Activated CD4-positive, alpha-beta T cell treated with anti-CD3 and anti-CD28 coated beads for 36 hours (primary cell): ENCODE measurements at regions not wholly inside any gene's neighbourhood (a gene's known extent, or its start where the extent isn't known, plus 50 kb on each side); places are given as distances from the start of the nearest gene placed in this dataset.

Experiments used
- ATAC-seq: fragments of 200-7000 bp; cut with Tn5 transposase; one replicate; pipeline ENCODE4 v1.10.0; 2021; ENCODE audit warnings: mild to moderate bottlenecking, moderate library complexity
- CTCF ChIA-PET: fragments of 350-600 bp; sonication (Branson Sonifier 250); formaldehyde crosslinking; loops from one replicate; lab custom pipeline; 2021; ENCODE audit warnings: antibody characterized with exemption; lab: Charles Lee
- POLR2A ChIA-PET: fragments of 350-600 bp; sonication (Branson Sonifier 250); formaldehyde crosslinking; loops from one replicate; lab custom pipeline; 2021; ENCODE audit warnings: antibody characterized with exemption, inconsistent platforms; lab: Charles Lee
- DNase-seq: peaks from one replicate; pipeline ENCODE4 v3.0.0-alpha.2; 2020
- H3K27ac Mint-ChIP-seq: one replicate; pipeline ENCODE4 v1.8.0; 2021; ENCODE audit warnings: mixed read lengths
- H3K27me3 Mint-ChIP-seq: one replicate; pipeline ENCODE4 v1.8.0; 2021; ENCODE audit warnings: mixed read lengths
- H3K36me3 Mint-ChIP-seq: one replicate; pipeline ENCODE4 v1.8.0; 2021; ENCODE audit warnings: low read depth, mixed read lengths
- H3K4me1 Mint-ChIP-seq: one replicate; pipeline ENCODE4 v1.8.0; 2021; ENCODE audit warnings: mixed read lengths
- H3K4me3 Mint-ChIP-seq: one replicate; pipeline ENCODE4 v1.8.0; 2021; ENCODE audit warnings: mild to moderate bottlenecking, moderate library complexity, mixed read lengths
- H3K9me3 Mint-ChIP-seq: one replicate; pipeline ENCODE4 v1.8.0; 2021; ENCODE audit warnings: low read depth, mixed read lengths
- intact Hi-C, 2 experiments: fragments of 100-400 bp; cut with DNase I in 1 of 2; cut with micrococcal nuclease in 1 of 2; formaldehyde crosslinking; loops; one replicate each; pipeline versions ENCODE4 v1.14.2 to v1.15.1; 2022 to 2024; cut with DNase I, micrococcal nuclease

GRCh38 chr6:21734204-21734603 is 140.7 kb downstream of the SOX4 start:
- Mint-ChIP-seq H3K36me3 (no peaks in the 10 kb centered on the region), H3K9me3 (no peaks in the 10 kb centered on the region), H3K4me1 (peaks cover 2% of the 10 kb centered on the region), H3K27me3 (peaks cover 6% of the 10 kb centered on the region), H3K4me3 (no peak overlapping the region), H3K27ac (no peak overlapping the region)
- POLR2A ChIA-PET = no interaction called here
- CTCF ChIA-PET = no interaction called here
- intact Hi-C loops = no loop called here
- DNase-seq (no peak), ATAC-seq (no peak)

GRCh38 chr6:21738180-21739094 is 144.9 kb downstream of the SOX4 start:
- Mint-ChIP-seq H3K36me3 (no peaks in the 10 kb centered on the region), H3K9me3 (no peaks in the 10 kb centered on the region), H3K4me3 (no peak overlapping the region), H3K4me1 (peaks cover 2% of the 10 kb centered on the region), H3K27me3 (peaks cover 8% of the 10 kb centered on the region), H3K27ac (no peak overlapping the region)
- ChIA-PET CTCF (no interaction called here), POLR2A (no interaction called here)
- DNase-seq = no peak
- intact Hi-C loops = no loop called here
- no peak for ATAC-seq

GRCh38 chr6:21739241-21739640 is 145.7 kb downstream of the SOX4 start:
- Mint-ChIP-seq H3K36me3 (no peaks in the 10 kb centered on the region), H3K27ac (no peak overlapping the region), H3K4me3 (no peak overlapping the region), H3K9me3 (no peaks in the 10 kb centered on the region), H3K4me1 (peaks cover 2% of the 10 kb centered on the region), H3K27me3 (peaks cover 8% of the 10 kb centered on the region)
- POLR2A ChIA-PET = interaction anchor here (0.6 kb wide), 1 partner anchor 1276 kb away, joined by 4 read pairs; no protein-coding TSS in a partner anchor
- no peak for ATAC-seq
- DNase-seq = no peak
- CTCF ChIA-PET = no interaction called here
- intact Hi-C loops = no loop called here

DNA sequence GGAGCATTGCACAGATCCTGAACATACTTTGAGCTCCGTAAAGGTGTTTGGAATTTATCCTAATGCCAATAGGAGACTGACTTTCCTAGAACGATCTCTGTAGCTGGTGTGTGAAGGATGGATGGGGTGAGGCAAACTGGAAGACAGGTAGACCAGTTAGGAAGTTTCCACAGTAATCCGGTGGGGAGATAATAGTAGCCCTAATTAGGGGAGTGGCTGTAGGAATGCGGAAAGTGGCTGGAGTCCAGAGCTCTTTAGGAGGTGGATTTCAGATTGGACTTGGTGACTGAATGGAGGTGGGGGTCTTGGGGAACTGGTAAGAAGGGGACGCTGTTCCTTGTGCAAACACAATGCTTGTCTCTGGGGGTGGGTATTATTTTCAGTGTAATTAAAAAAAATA is 146.3 kb downstream of the SOX4 start:
- intact Hi-C loops = no loop called here
- H3K9me3 Mint-ChIP-seq = no peaks in the 10 kb centered on the region
- POLR2A ChIA-PET = interaction anchor here (0.6 kb wide), 1 partner anchor 1276 kb away, joined by 4 read pairs; no protein-coding TSS in a partner anchor
- ATAC-seq (no peak), DNase-seq (no peak)
- peaks cover 8% of the 10 kb centered on the region for H3K27me3 Mint-ChIP-seq
- no peak overlapping the region for H3K27ac Mint-ChIP-seq
- CTCF ChIA-PET = interaction anchor here (0.6 to 1.1 kb wide), 2 partner anchors 34 to 294 kb away, joined by 3 read pairs; no protein-coding TSS in a partner anchor
- H3K4me3 Mint-ChIP-seq = no peak overlapping the region
- H3K36me3 Mint-ChIP-seq = no peaks in the 10 kb centered on the region
- peaks cover 2% of the 10 kb centered on the region for H3K4me1 Mint-ChIP-seq

DNA sequence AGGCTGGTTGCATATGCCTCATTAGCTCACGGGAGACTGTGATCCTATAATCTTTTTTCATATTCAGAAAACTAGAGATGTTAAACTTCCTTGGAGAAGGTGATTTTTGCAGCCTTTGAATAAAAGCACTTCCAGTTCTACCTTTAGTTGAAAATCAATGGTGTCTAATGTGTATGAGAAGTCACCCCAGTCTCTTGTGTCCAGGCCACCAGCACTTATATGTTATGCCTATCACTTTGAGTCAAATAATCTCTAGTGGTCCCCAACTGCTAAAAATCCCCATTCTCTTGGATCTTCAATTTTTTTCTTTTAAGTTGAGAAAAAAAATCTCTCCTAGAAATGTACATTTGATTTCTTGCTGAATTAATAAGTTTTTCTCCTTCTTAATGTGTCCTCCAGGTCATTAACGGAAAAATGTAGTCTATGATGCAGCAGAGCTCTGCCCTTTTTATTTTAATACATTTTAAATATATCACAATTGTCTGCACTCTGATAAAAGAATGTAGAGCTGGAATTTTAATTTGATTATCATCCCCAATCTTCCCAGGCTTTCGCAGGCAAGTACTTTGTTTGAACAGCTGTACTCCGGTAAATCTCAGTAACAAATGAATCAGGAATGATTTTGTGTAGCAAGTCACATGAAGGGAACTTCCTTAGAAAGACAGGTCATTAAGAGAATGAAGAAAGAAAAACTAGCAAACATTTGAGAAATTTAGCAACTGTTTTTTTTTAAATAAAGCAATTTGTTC is 147.0 kb downstream of the SOX4 start:
- ChIA-PET CTCF (interaction anchor here (0.6 to 1.2 kb wide), 4 partner anchors 15 to 497 kb away, joined by 3 to 5 read pairs (median 4); no protein-coding TSS in a partner anchor), POLR2A (no interaction called here)
- Mint-ChIP-seq H3K9me3 (no peaks in the 10 kb centered on the region), H3K27ac (no peak overlapping the region), H3K36me3 (no peaks in the 10 kb centered on the region), H3K4me1 (peaks cover 2% of the 10 kb centered on the region), H3K4me3 (no peak overlapping the region), H3K27me3 (peaks cover 8% of the 10 kb centered on the region)
- intact Hi-C loops = no loop called here
- DNase-seq = no peak
- no peak for ATAC-seq

GRCh38 chr6:21741221-21742109 is 147.9 kb downstream of the SOX4 start:
- POLR2A ChIA-PET = no interaction called here
- Mint-ChIP-seq H3K27ac (no peak overlapping the region), H3K4me3 (no peak overlapping the region), H3K9me3 (no peaks in the 10 kb centered on the region), H3K36me3 (no peaks in the 10 kb centered on the region), H3K27me3 (peaks cover 6% of the 10 kb centered on the region), H3K4me1 (peaks cover 2% of the 10 kb centered on the region)
- CTCF ChIA-PET = interaction anchor here (0.6 to 1.2 kb wide), 3 partner anchors 16 to 1220 kb away, joined by 3 to 5 read pairs (median 4); no protein-coding TSS in a partner anchor
- no peak for DNase-seq
- intact Hi-C loops = no loop called here
- no peak for ATAC-seq

GRCh38 chr6:21742238-21742660 is 148.7 kb downstream of the SOX4 start:
- no peak overlapping the region for H3K4me3 Mint-ChIP-seq
- H3K9me3 Mint-ChIP-seq = no peaks in the 10 kb centered on the region
- H3K36me3 Mint-ChIP-seq = no peaks in the 10 kb centered on the region
- CTCF ChIA-PET = no interaction called here
- H3K27me3 Mint-ChIP-seq = peaks cover 5% of the 10 kb centered on the region
- POLR2A ChIA-PET = no interaction called here
- no peak overlapping the region for H3K27ac Mint-ChIP-seq
- intact Hi-C loops = no loop called here
- DNase-seq (no peak), ATAC-seq (no peak)
- no peaks in the 10 kb centered on the region for H3K4me1 Mint-ChIP-seq

DNA sequence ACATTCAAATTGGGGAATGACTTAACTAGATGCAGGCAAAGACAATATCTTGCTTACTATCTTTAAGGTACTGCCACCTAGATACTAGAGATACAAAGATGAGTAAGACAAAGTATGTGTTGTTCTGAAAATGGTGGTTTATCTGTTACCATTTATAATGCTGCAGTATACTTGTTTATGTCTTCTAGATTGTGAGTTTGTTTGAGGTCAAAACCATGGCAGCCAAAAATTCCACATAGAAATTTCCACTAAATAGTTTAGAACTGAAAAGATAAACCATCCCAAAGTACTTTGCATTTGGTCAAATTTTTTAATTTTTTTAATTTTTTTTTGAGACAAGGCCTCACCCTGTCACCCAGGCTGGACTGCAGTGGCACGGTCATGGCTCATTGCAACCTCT is 150.8 kb downstream of the SOX4 start:
- H3K36me3 Mint-ChIP-seq = no peaks in the 10 kb centered on the region
- H3K4me3 Mint-ChIP-seq = no peak overlapping the region
- H3K4me1 Mint-ChIP-seq = no peaks in the 10 kb centered on the region
- H3K27ac Mint-ChIP-seq = no peak overlapping the region
- POLR2A ChIA-PET = no interaction called here
- H3K27me3 Mint-ChIP-seq = peaks cover 2% of the 10 kb centered on the region
- no peaks in the 10 kb centered on the region for H3K9me3 Mint-ChIP-seq
- no peak for ATAC-seq
- intact Hi-C loops = no loop called here
- CTCF ChIA-PET = no interaction called here
- no peak for DNase-seq

DNA sequence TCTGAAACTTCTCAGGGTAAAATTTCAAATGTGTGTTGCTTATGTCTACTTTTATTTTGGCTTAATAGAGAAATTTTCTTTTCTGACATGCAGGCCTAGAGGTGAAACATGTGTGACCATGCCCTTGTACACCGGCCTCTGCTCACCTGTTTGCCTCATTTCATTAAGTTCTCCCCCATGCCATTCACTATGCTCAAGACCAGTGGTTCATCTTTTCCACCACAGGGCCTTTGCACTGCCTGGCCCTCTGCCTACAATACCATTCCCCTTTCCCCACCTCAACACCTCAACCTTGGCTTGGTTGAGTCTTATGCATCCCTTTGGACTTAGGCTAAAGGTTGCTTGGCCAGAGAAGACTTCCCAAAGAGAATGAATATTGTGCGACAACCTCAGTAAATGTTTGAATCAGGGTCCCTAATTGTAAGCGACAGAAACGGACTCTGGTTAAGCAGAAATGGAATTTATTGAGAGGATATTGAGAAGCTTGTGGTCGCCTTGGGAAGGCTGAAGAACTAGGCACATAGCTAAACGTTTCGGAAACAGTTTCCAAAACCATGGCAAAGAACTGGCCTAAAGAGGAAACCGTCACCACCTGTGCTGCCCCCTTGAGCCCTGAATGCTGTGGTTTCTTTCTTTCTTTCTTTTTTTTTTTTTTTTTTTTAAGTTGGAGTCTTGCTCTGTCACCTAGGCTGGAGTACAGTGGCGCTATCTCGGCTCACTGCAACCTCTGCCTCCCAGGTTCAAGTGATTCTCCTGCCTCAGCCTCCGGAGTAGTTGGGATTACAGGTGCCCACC is 152.2 kb downstream of the SOX4 start:
- H3K36me3 Mint-ChIP-seq = no peaks in the 10 kb centered on the region
- no peaks in the 10 kb centered on the region for H3K4me1 Mint-ChIP-seq
- H3K27me3 Mint-ChIP-seq = no peaks in the 10 kb centered on the region
- no peaks in the 10 kb centered on the region for H3K9me3 Mint-ChIP-seq
- DNase-seq (no peak), ATAC-seq (no peak)
- CTCF ChIA-PET = no interaction called here
- POLR2A ChIA-PET = no interaction called here
- no peak overlapping the region for H3K27ac Mint-ChIP-seq
- no peak overlapping the region for H3K4me3 Mint-ChIP-seq
- intact Hi-C loops = no loop called here

- intact Hi-C loops = no loop called here
- ChIA-PET CTCF (interaction anchor here (0.7 kb wide), 1 partner anchor 833 kb away, joined by 3 read pairs; no protein-coding TSS in a partner anchor), POLR2A (no interaction called here)
- Mint-ChIP-seq H3K4me1 (peaks cover 7% of the 10 kb centered on the region), H3K4me3 (no peak overlapping the region), H3K27ac (no peak overlapping the region), H3K9me3 (no peaks in the 10 kb centered on the region), H3K36me3 (no peaks in the 10 kb centered on the region), H3K27me3 (no peaks in the 10 kb centered on the region)
- ATAC-seq (no peak), DNase-seq (no peak)
Measured at GRCh38 chr6:21747441-21747840, 153.9 kb downstream of the SOX4 start.
